Stomach (tissue), 8 donors: ENCODE measurements at regions not wholly inside any gene's neighbourhood (a gene's known extent, or its start where the extent isn't known, plus 50 kb on each side); places are given as distances from the start of the nearest gene placed in this dataset.

Source experiments
- DNase-seq, 2 donors: peaks; one replicate each; pipeline versions ENCODE4 v3.0.0 to v3.0.0-alpha.2; 2013 to 2019
- H3K27ac ChIP-seq, 5 donors: fragments of 200-600 bp in 4 of 5; sonication (generic) in 4 of 5; one replicate each; pipeline ENCODE4 v1.5.1; 2013 to 2019; ENCODE audit warnings: mild to moderate bottlenecking in 1 of 5, moderate library complexity in 1 of 5
- H3K27me3 ChIP-seq, 3 donors: fragments of 200-600 bp; sonication (generic); one replicate each; pipeline ENCODE4 v1.5.1; 2017 to 2019; ENCODE audit warnings: mixed run types in 1 of 3
- H3K36me3 ChIP-seq, 4 donors: fragments of 200-600 bp; sonication (generic); 1 replicate in 3 of 4; 2 replicates in 1 of 4; pipeline ENCODE4 v1.5.1; 2016 to 2019
- H3K4me1 ChIP-seq, 4 donors: fragments of 200-600 bp; sonication (generic); one replicate each; pipeline ENCODE4 v1.5.1; 2016 to 2019
- H3K4me3 ChIP-seq, 4 donors: fragments of 200-600 bp; sonication (generic) in 3 of 4; one replicate each; pipeline ENCODE4 v1.5.1; 2016 to 2019; ENCODE audit warnings: mild to moderate bottlenecking in 1 of 4
- H3K9me3 ChIP-seq, 4 donors: fragments of 200-600 bp; sonication (generic); one replicate each; pipeline ENCODE4 v1.5.1; 2016 to 2019
- CTCF ChIP-seq, 7 experiments: fragments of 450-650 bp in 4 of 7; fragments of 200-600 bp in 3 of 7; sonication (generic) in 3 of 7; IDR thresholded peaks; one replicate each; pipeline ENCODE4 v1.5.1; 2016 to 2019; ENCODE audit warnings: antibody characterized with exemption in 7 of 7, control low read depth in 2 of 7, mild to moderate bottlenecking in 1 of 7
- EP300 ChIP-seq: sonication (generic); formaldehyde crosslinking; IDR thresholded peaks from one replicate; pipeline ENCODE4 v1.6.1; 2017; ENCODE audit warnings: antibody characterized with exemption
- POLR2A ChIP-seq, 4 donors: fragments of 450-650 bp; IDR thresholded peaks; one replicate each; pipeline ENCODE4 v1.6.1; 2016; ENCODE audit warnings: antibody characterized with exemption in 4 of 4, control low read depth in 2 of 4, mild to moderate bottlenecking in 1 of 4, moderate library complexity in 1 of 4
- POLR2AphosphoS5 ChIP-seq, 3 donors: sonication (generic); formaldehyde crosslinking; IDR thresholded peaks; one replicate each; pipeline ENCODE4 v1.6.1; 2016; ENCODE audit warnings: antibody characterized with exemption in 3 of 3
- WGBS, 5 donors: extraction: QIAGEN DNeasy Blood & Tissue Kit in 3 of 5; methylation state at CpG; one replicate each; pipeline versions ENCODE4 v1.1.5 to v1.1.7; 2013 to 2018; 5-methylcytosine and 5-hydroxymethylcytosine counted together
- intact Hi-C: fragments of 100-400 bp; cut with DNase I; formaldehyde crosslinking; loops from one replicate; pipeline ENCODE4 v1.15.1; 2023; ENCODE audit warnings: low total_unique reads
- donor health status: healthy with polysubstance abuse.
- donor health status: Bipolar disorder and iron deficiency.
- donor health status: healthy.

- no peak for DNase-seq
- no peaks in the 10 kb centered on the region for H3K4me1 ChIP-seq
- no peak for TF ChIP-seq EP300
- TF ChIP-seq CTCF (IDR thresholded peaks at IDR 0.05): no peak
- no peak for TF ChIP-seq POLR2A (IDR thresholded peaks at IDR 0.05)
- no peak for TF ChIP-seq POLR2AphosphoS5 (IDR thresholded peaks at IDR 0.05)
- peaks cover 0 to 9% (median 3%) of the 10 kb centered on the region in 4 donors for H3K9me3 ChIP-seq
- WGBS, 5 donors: 60 to 91% (median 89%) methylated on average over 2 of the region's 2 CpGs
- intact Hi-C loops: no loop called here
- no peak overlapping the region for H3K4me3 ChIP-seq
- H3K36me3 ChIP-seq: no peaks in the 10 kb centered on the region
- H3K27me3 ChIP-seq: no peaks in the 10 kb centered on the region
- no peak overlapping the region for H3K27ac ChIP-seq
Measured at GRCh38 chr6:165206798-165207197, 102.6 kb downstream of the C6orf118 start.

GRCh38 chr6:165205632-165206031 lies 103.8 kb downstream of the C6orf118 start:
- intact Hi-C loops: no loop called here
- no peak for DNase-seq
- H3K4me3 ChIP-seq: no peak overlapping the region
- H3K9me3 ChIP-seq: peaks cover 0 to 9% (median 3%) of the 10 kb centered on the region in 4 donors
- H3K4me1 ChIP-seq: no peaks in the 10 kb centered on the region
- 76 to 100% (median 82%) methylated on average over 2 of the region's 2 CpGs for WGBS, 5 donors
- H3K36me3 ChIP-seq: no peaks in the 10 kb centered on the region
- H3K27ac ChIP-seq: no peak overlapping the region
- no peaks in the 10 kb centered on the region for H3K27me3 ChIP-seq
- no peak for TF ChIP-seq CTCF (IDR thresholded peaks at IDR 0.05)
- no peak for TF ChIP-seq EP300
- no peak for TF ChIP-seq POLR2AphosphoS5 (IDR thresholded peaks at IDR 0.05)
- TF ChIP-seq POLR2A (IDR thresholded peaks at IDR 0.05): no peak

GRCh38 chr6:165204807-165205545 lies 104.4 kb downstream of the C6orf118 start:
- Histone ChIP-seq H3K36me3 (no peaks in the 10 kb centered on the region), H3K4me3 (no peak overlapping the region), H3K27me3 (no peaks in the 10 kb centered on the region), H3K4me1 (no peaks in the 10 kb centered on the region), H3K9me3 (peaks cover 0 to 13% (median 3%) of the 10 kb centered on the region in 4 donors), H3K27ac (no peak overlapping the region)
- no peak for DNase-seq
- no peak for TF ChIP-seq POLR2A (IDR thresholded peaks at IDR 0.05)
- no peak for TF ChIP-seq POLR2AphosphoS5 (IDR thresholded peaks at IDR 0.05)
- TF ChIP-seq CTCF (IDR thresholded peaks at IDR 0.05): no peak
- TF ChIP-seq EP300: no peak
- intact Hi-C loops: no loop called here
- WGBS, 5 donors: 74 to 81% (median 79%) methylated on average over 2 of the region's 2 CpGs

GRCh38 chr6:165200178-165200577 lies 109.2 kb downstream of the C6orf118 start:
- no peak for TF ChIP-seq POLR2AphosphoS5 (IDR thresholded peaks at IDR 0.05)
- no peak for TF ChIP-seq EP300
- no peak for TF ChIP-seq POLR2A (IDR thresholded peaks at IDR 0.05)
- no peak for TF ChIP-seq CTCF (IDR thresholded peaks at IDR 0.05)
- WGBS, 5 donors: 53 to 79% (median 68%) methylated on average over 1 of the region's 1 CpG
- intact Hi-C loops: no loop called here

More at GRCh38 chr6:165200178-165200577, 109.2 kb downstream of the C6orf118 start:
- Histone ChIP-seq H3K9me3 (peaks cover 0 to 31% (median 12%) of the 10 kb centered on the region in 4 donors), H3K36me3 (no peaks in the 10 kb centered on the region), H3K4me1 (no peaks in the 10 kb centered on the region), H3K4me3 (no peak overlapping the region), H3K27ac (no peak overlapping the region), H3K27me3 (no peaks in the 10 kb centered on the region)
- DNase-seq: no peak
